A673 (cell line): ENCODE measurements at regions not wholly inside any gene's neighbourhood (a gene's known extent, or its start where the extent isn't known, plus 50 kb on each side); places are given as distances from the start of the nearest gene placed in this dataset.

Source experiments
- BruUV-seq: library from RNA; stranded (reverse); fragments of 400-500 nt; replicated peaks from 2 replicates; lab custom pipeline; 2021; lab: Mats Ljungman, UMichigan
- CTCF ChIA-PET: fragments of 300-600 bp; sonication (Branson Sonifier 250); formaldehyde crosslinking; loops from one replicate; lab custom pipeline; 2022; ENCODE audit warnings: antibody characterized with exemption; lab: Charles Lee
- POLR2A ChIA-PET: fragments of 300-600 bp; sonication (Branson Sonifier 250); formaldehyde crosslinking; loops from one replicate; lab custom pipeline; 2022; ENCODE audit warnings: antibody characterized with exemption; ENCODE audit not compliant: low non-redundant PET; lab: Charles Lee
- DNase-seq: peaks from one replicate; pipeline ENCODE4 v3.0.0-alpha.2; 2015; ENCODE audit warnings: low spot score
- H3K27ac ChIP-seq: fragments of 200-600 bp; sonication (generic); 2 replicates; pipeline ENCODE4 v1.5.1; 2016; ENCODE audit warnings: mixed run types, low read depth, mild to moderate bottlenecking, mixed read lengths, antibody characterized with exemption, low read length; ENCODE audit not compliant: poor library complexity, severe bottlenecking
- H3K27me3 ChIP-seq: fragments of 200-600 bp; sonication (generic); replicated peaks from 2 replicates; pipeline ENCODE4 v1.6.1; 2017; ENCODE audit warnings: mixed run types, low read depth, mild to moderate bottlenecking, mixed read lengths, antibody characterized with exemption, low read length; ENCODE audit not compliant: insufficient read depth, poor library complexity
- H3K36me3 ChIP-seq: fragments of 200-600 bp; sonication (generic); 2 replicates; pipeline ENCODE4 v1.6.1; 2016; ENCODE audit warnings: mixed run types, mild to moderate bottlenecking, mixed read lengths, antibody characterized with exemption, low read length; ENCODE audit not compliant: insufficient read depth, poor library complexity, severe bottlenecking
- H3K4me1 ChIP-seq: fragments of 200-600 bp; sonication (generic); 2 replicates; pipeline ENCODE4 v1.6.1; 2017; ENCODE audit warnings: mixed run types, mild to moderate bottlenecking, mixed read lengths, antibody characterized with exemption, low read length; ENCODE audit not compliant: insufficient read depth, poor library complexity, severe bottlenecking
- H3K4me3 ChIP-seq: fragments of 200-600 bp; sonication (generic); 2 replicates; pipeline ENCODE4 v1.5.1; 2016; ENCODE audit warnings: low read depth, mixed run types, mild to moderate bottlenecking, mixed read lengths, low read length; ENCODE audit not compliant: poor library complexity, severe bottlenecking
- H3K9me3 ChIP-seq: fragments of 200-600 bp; sonication (generic); 2 replicates; pipeline ENCODE4 v1.6.1; 2016; ENCODE audit warnings: mixed run types, low read depth, mild to moderate bottlenecking, mixed read lengths, antibody characterized with exemption, low read length; ENCODE audit not compliant: poor library complexity, severe bottlenecking
- EZH2 ChIP-seq: fragments of 200-600 bp; sonication (generic); IDR thresholded peaks from 2 replicates; pipeline ENCODE4 v1.6.1; 2017; ENCODE audit warnings: borderline replicate concordance, low read depth, mild to moderate bottlenecking, mixed read lengths, antibody characterized with exemption, low read length; ENCODE audit not compliant: poor library complexity, severe bottlenecking
- intact Hi-C: fragments of 100-400 bp; cut with micrococcal nuclease; formaldehyde crosslinking; loops from one replicate; pipeline ENCODE4 v1.10.0; 2022; ENCODE audit not compliant: unreplicated experiment
- TF ChIP-seq, protein P1 (sequence below): fragments of 300-800, 200-600 bp; sonication (generic); conservative IDR thresholded peaks from 2 replicates; pipeline ENCODE4 v1.5.1; 2017; ENCODE audit warnings: low read depth, mild to moderate bottlenecking, antibody characterized with exemption, low read length, moderate library complexity, mixed read lengths

DNA sequence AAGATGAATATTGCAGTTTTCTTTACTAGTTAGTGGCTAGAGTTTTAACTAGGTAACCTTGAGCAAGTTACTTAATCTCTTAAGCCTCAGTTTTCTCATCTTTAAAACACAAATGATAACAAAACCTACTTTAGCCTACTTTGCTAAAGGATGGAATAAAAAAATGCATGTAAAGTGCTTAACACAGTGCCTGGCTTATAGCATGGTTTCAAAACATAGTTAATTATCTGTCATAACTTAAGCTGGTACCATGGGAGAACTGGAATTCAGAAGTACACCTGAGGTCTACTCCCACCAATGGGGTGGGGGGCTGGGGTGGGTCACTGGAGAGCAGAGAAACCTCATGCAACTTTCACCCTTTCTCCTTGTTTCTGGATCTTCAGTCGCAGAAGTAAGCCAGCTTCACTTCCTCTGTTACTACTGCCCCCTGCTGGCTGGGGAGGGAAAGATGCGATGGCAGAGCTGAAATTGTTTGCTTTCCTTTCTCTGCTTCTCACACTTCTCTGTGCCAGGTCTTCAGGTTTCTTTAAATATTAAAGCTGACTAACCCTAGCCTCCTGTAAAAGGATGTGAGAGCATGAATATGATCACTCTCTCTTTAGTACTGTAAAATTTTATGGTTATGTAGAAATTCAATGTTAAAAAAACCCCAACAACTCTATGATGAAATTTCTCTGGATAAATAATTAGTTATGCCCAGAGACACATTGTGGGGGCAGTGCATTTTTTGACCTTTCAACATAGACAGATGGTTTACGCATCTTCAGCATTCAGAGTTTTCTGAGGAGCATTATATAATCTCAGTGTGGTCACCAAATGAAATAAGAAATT is 324.2 kb downstream of the HLX start:
- no peak for TF ChIP-seq EZH2
- TF ChIP-seq, protein P1, sequence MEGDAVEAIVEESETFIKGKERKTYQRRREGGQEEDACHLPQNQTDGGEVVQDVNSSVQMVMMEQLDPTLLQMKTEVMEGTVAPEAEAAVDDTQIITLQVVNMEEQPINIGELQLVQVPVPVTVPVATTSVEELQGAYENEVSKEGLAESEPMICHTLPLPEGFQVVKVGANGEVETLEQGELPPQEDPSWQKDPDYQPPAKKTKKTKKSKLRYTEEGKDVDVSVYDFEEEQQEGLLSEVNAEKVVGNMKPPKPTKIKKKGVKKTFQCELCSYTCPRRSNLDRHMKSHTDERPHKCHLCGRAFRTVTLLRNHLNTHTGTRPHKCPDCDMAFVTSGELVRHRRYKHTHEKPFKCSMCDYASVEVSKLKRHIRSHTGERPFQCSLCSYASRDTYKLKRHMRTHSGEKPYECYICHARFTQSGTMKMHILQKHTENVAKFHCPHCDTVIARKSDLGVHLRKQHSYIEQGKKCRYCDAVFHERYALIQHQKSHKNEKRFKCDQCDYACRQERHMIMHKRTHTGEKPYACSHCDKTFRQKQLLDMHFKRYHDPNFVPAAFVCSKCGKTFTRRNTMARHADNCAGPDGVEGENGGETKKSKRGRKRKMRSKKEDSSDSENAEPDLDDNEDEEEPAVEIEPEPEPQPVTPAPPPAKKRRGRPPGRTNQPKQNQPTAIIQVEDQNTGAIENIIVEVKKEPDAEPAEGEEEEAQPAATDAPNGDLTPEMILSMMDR: peak; percentile 84
- H3K27me3 ChIP-seq: no peaks in the 10 kb centered on the region
- H3K4me1 ChIP-seq: no peaks in the 10 kb centered on the region
- no peaks in the 10 kb centered on the region for H3K36me3 ChIP-seq
- BruUV-seq: no TSS peak
- DNase-seq: peak; percentile 72
- intact Hi-C loops: loop anchor here (1.0 to 2.0 kb wide), 2 partner anchors 329 to 393 kb away; no protein-coding TSS in a partner anchor
- no peaks in the 10 kb centered on the region for H3K9me3 ChIP-seq
- H3K4me3 ChIP-seq: no peak overlapping the region
- ChIA-PET POLR2A (no interaction called here), CTCF (interaction anchor here (0.5 to 1.3 kb wide), 4 partner anchors 37 to 330 kb away, joined by 3 to 6 read pairs (median 4); no protein-coding TSS in a partner anchor)
- no peak overlapping the region for H3K27ac ChIP-seq

DNA sequence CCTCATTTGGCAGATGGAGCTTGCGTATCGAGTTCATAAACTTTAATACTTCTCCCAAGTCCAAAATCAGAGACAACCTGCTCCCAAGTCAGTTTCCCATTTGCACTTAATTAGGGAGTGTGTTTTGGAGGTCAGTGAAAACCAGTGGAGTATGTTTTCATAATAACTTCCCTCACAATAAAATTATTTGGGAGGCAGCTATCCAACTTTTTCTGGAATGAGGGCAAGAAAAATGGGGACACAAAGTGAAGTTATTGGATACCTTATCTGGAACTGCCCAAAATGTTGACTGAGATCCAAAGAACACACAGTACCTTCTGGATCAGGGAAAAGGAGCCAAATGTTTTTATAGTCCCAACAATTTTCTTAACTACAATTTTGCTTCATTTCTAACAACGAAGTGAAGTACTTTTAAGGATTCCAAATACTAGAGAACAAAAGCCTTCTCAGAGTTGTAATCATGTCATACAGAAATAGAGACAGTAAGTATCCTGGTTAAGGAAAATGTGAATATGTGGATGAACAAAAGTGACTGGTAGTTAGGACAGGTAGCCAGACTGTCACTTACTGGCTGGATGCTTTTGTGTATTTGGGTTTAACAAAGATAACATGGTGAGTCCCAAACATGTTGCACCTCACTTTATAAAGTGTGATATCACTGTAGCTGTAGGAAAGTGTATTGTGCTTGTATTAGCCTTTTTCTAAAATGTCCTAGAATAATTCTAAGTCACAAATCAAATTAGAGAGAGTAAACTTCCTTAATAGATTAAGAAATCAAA is 325.0 kb downstream of the HLX start:
- H3K4me1 ChIP-seq: no peaks in the 10 kb centered on the region
- no peak overlapping the region for H3K27ac ChIP-seq
- H3K36me3 ChIP-seq: no peaks in the 10 kb centered on the region
- no peak overlapping the region for H3K4me3 ChIP-seq
- POLR2A ChIA-PET: no interaction called here
- no TSS peak for BruUV-seq
- no peaks in the 10 kb centered on the region for H3K27me3 ChIP-seq
- no peaks in the 10 kb centered on the region for H3K9me3 ChIP-seq
- TF ChIP-seq EZH2: no peak
- TF ChIP-seq, protein P1: no peak
- intact Hi-C loops: no loop called here
- DNase-seq: no peak
- CTCF ChIA-PET: interaction anchor here (0.6 to 1.3 kb wide), 3 partner anchors 36 to 320 kb away, joined by 3 to 6 read pairs (median 4); no protein-coding TSS in a partner anchor

DNA sequence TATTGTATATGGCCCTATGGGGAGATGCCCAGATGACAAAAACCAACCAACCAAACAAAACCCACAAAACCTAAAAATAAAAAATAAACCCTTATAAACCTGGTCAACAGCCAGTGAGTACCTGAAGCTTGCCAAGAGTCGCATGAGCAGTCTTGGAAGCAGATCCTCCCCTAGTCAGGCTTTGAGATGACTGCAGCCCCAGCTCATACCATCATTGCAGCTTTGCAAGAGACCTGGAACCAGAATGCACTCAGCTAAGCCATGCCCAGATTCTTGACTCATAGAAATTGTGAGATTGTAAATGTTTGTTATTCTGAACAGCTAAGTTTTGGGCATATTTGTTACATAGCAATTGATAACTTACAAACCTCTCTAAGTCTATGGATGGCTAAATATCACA is 326.8 kb downstream of the HLX start:
- CTCF ChIA-PET: no interaction called here

More for the DNA sequence above, 326.8 kb downstream of the HLX start:
- Histone ChIP-seq H3K4me1 (no peaks in the 10 kb centered on the region), H3K4me3 (no peak overlapping the region), H3K9me3 (no peaks in the 10 kb centered on the region), H3K36me3 (no peaks in the 10 kb centered on the region), H3K27ac (no peak overlapping the region), H3K27me3 (no peaks in the 10 kb centered on the region)
- no peak for DNase-seq
- no peak for TF ChIP-seq EZH2
- TF ChIP-seq, protein P1: no peak
- BruUV-seq: no TSS peak
- POLR2A ChIA-PET: no interaction called here
- intact Hi-C loops: no loop called here
